KMS-11 (cell line): ENCODE measurements at regions not wholly inside any gene's neighbourhood (a gene's known extent, or its start where the extent isn't known, plus 50 kb on each side); places are given as distances from the start of the nearest gene placed in this dataset.

Experiments
- H2AFZ ChIP-seq: fragments of 200-600 bp; sonication (generic); 2 replicates; pipeline ENCODE4 v1.6.1; 2016; ENCODE audit warnings: antibody characterized with exemption, mixed run types, low read depth
- H3K27ac ChIP-seq: fragments of 200-600 bp; sonication (generic); 2 replicates; pipeline ENCODE4 v1.6.1; 2016; ENCODE audit warnings: mild to moderate bottlenecking, mixed run types
- H3K27me3 ChIP-seq: fragments of 200-600 bp; sonication (generic); 2 replicates; pipeline ENCODE4 v1.6.1; 2017; ENCODE audit warnings: mild to moderate bottlenecking, low read depth, mixed run types, moderate library complexity; ENCODE audit not compliant: insufficient read depth
- H3K36me3 ChIP-seq: fragments of 200-600 bp; sonication (generic); 2 replicates; pipeline ENCODE4 v1.6.1; 2017; ENCODE audit warnings: mild to moderate bottlenecking, mixed run types; ENCODE audit not compliant: insufficient read depth
- H3K4me1 ChIP-seq: fragments of 200-600 bp; sonication (generic); 2 replicates; pipeline ENCODE4 v1.6.1; 2016; ENCODE audit warnings: mild to moderate bottlenecking, low read depth, mixed run types; ENCODE audit not compliant: poor library complexity, severe bottlenecking
- H3K4me2 ChIP-seq: fragments of 200-600 bp; sonication (generic); 2 replicates; pipeline ENCODE4 v1.7.0; 2016; ENCODE audit warnings: mild to moderate bottlenecking, mixed run types
- H3K4me3 ChIP-seq: fragments of 200-600 bp; sonication (generic); IDR thresholded peaks from 2 replicates; pipeline ENCODE4 v1.6.1; 2017; ENCODE audit warnings: low read depth, low read length, mixed read lengths; ENCODE audit not compliant: insufficient read depth
- H3K79me2 ChIP-seq: fragments of 200-600 bp; sonication (generic); 2 replicates; pipeline ENCODE4 v1.6.1; 2016; ENCODE audit warnings: low read depth, mixed run types; ENCODE audit not compliant: insufficient read depth
- H3K9ac ChIP-seq: fragments of 200-600 bp; sonication (generic); 2 replicates; pipeline ENCODE4 v1.6.1; 2016; ENCODE audit warnings: mild to moderate bottlenecking, mixed run types
- H4K20me1 ChIP-seq: fragments of 200-600 bp; sonication (generic); 2 replicates; pipeline ENCODE4 v1.6.1; 2016; ENCODE audit warnings: mild to moderate bottlenecking, mixed run types; ENCODE audit not compliant: insufficient read depth
- CTCF ChIP-seq: fragments of 200-600 bp; sonication (generic); conservative IDR thresholded peaks from 2 replicates; pipeline ENCODE4 v1.6.1; 2017; ENCODE audit warnings: low read depth, mild to moderate bottlenecking, antibody characterized with exemption, low read length, moderate library complexity, mixed read lengths

DNA sequence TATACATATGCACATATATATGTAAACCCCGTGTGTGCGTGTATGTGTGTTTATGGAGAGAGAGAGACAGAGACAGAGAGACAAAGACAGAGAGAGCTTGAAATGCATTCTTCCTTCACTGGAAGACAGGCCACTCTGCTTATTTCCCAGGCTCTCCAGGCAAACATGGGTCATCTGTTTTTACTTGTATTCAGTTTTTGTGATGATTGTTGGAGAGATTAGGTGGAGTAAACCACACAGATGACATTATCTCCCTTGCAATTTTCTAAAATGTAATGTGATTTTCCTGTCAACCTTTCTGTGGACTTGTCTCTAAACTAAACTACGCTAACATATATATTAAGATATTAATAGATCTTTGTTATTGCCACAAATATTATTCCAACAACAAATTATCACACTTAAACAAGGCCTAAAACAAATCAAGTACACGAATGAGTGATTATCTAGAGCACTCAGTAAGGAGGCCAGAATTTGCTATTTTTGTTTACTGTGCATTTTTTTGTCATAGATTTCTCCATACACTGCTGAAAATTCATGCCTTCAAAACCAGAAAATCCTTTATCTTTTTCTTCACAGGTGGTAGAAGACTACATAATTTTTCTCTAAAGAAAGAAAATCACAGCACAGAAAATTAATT, 251.8 kb upstream of the SLIT2 start:
- Histone ChIP-seq H3K27me3 (no peaks in the 10 kb centered on the region), H3K9ac (no peak overlapping the region), H3K4me3 (no peak overlapping the region), H3K4me1 (no peaks in the 10 kb centered on the region), H3K36me3 (no peaks in the 10 kb centered on the region), H2AFZ (no peak overlapping the region), H3K27ac (no peak overlapping the region), H3K4me2 (no peak overlapping the region), H3K79me2 (no peaks in the 10 kb centered on the region), H4K20me1 (no peaks in the 10 kb centered on the region)
- TF ChIP-seq CTCF, result no peak

- Histone ChIP-seq H3K79me2 (no peaks in the 10 kb centered on the region), H3K4me1 (no peaks in the 10 kb centered on the region), H3K36me3 (no peaks in the 10 kb centered on the region), H3K9ac (no peak overlapping the region), H3K27ac (no peak overlapping the region), H3K4me3 (no peak overlapping the region), H3K4me2 (no peak overlapping the region), H4K20me1 (no peaks in the 10 kb centered on the region), H3K27me3 (no peaks in the 10 kb centered on the region), H2AFZ (no peak overlapping the region)
- TF ChIP-seq CTCF, result no peak
Observed at GRCh38 chr4:19999276-19999675, 252.4 kb upstream of the SLIT2 start.

- Histone ChIP-seq H3K9ac (no peak overlapping the region), H2AFZ (no peak overlapping the region), H4K20me1 (no peaks in the 10 kb centered on the region), H3K27ac (no peak overlapping the region), H3K79me2 (no peaks in the 10 kb centered on the region), H3K36me3 (no peaks in the 10 kb centered on the region), H3K4me3 (no peak overlapping the region), H3K4me2 (no peak overlapping the region), H3K4me1 (peaks cover under 1% of the 10 kb centered on the region), H3K27me3 (no peaks in the 10 kb centered on the region)
- TF ChIP-seq CTCF, result no peak
Observed at GRCh38 chr4:19993242-19993641, 258.5 kb upstream of the SLIT2 start.

DNA sequence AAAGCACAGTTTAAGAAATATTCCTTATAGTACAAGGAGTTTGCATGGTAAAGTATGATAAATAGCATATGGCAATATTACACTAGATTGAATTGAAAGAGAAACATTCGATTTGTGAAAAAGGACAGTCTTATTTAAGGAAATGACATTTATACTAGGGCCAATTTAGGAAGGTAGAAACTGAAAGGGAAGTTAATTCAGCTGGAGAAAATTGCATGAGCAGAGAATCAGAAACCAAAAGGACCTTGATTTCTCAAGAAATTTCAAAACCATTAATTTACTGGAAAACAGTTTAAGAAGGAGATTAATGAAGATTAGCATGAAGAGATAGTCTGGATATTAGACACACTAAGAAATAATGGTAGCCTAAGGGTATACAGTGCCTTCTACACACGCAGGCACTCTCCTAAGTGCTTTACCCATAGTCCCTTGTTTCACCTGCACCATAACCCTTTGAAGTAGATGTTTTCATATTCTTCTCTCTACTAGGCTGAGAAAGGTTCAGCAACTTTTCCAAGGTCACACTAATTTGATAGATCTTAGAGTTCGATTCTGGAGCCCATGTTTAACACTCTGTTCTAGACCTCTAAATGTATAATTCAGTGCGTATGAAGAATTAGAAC, 259.1 kb upstream of the SLIT2 start:
- no peaks in the 10 kb centered on the region for H3K79me2 ChIP-seq
- H3K4me2 ChIP-seq, result no peak overlapping the region
- no peak overlapping the region for H3K4me3 ChIP-seq
- no peaks in the 10 kb centered on the region for H3K27me3 ChIP-seq
- peaks cover 4% of the 10 kb centered on the region for H3K4me1 ChIP-seq
- H3K36me3 ChIP-seq, result no peaks in the 10 kb centered on the region
- H3K9ac ChIP-seq, result no peak overlapping the region
- no peak overlapping the region for H3K27ac ChIP-seq
- no peak for TF ChIP-seq CTCF
- no peaks in the 10 kb centered on the region for H4K20me1 ChIP-seq
- no peak overlapping the region for H2AFZ ChIP-seq
